ENCODE measurements at regions not wholly inside any gene's neighbourhood (a gene's known extent, or its start where the extent isn't known, plus 50 kb on each side); places are given as distances from the start of the nearest gene placed in this dataset.

- TF ChIP-seq ZNF24 (tag by site-specific recombination; IDR thresholded peaks at IDR 0.05) (no peak), ZNF146 (tag by site-specific recombination; IDR thresholded peaks at IDR 0.05) (no peak), CTCF (tag by site-specific recombination; IDR thresholded peaks at IDR 0.05) (no peak), ZNF518A (tag by site-specific recombination; conservative IDR thresholded peaks at IDR 0.05; ENCODE audit: low read depth) (no peak), ZNF184 (tag by site-specific recombination; IDR thresholded peaks at IDR 0.05) (no peak), ZIC2 (tag by site-specific recombination; IDR thresholded peaks at IDR 0.05) (no peak), MZF1 (tag by site-specific recombination; IDR thresholded peaks at IDR 0.05; ENCODE audit: borderline replicate concordance) (no peak), ATF2 (tag by site-specific recombination; IDR thresholded peaks at IDR 0.05; ENCODE audit: low read depth) (no peak), ZNF670 (tag by site-specific recombination; IDR thresholded peaks at IDR 0.05; ENCODE audit: low read depth) (no peak)
Observed at GRCh38 chr13:91162589-91162988, 184.9 kb upstream of the MIR17HG start.

Measured in HEK293 (cell line).